ENCODE measurements at regions not wholly inside any gene's neighbourhood (a gene's known extent, or its start where the extent isn't known, plus 50 kb on each side); places are given as distances from the start of the nearest gene placed in this dataset.

- DNase-seq (ENCODE audit: low read depth in 1 of 2, low spot score in 1 of 2) = no peak
- Histone ChIP-seq H3K27me3 (ENCODE audit: insufficient read depth, poor library complexity, severe bottlenecking) (no peaks in the 10 kb centered on the region), H3K27ac (replicated peaks) (no peak overlapping the region), H3K4me3 (replicated peaks; ENCODE audit: insufficient read depth, low read length) (no peak overlapping the region)
- TF ChIP-seq POLR2AphosphoS5 (IDR thresholded peaks at IDR 0.05; ENCODE audit: low read depth) = no peak
- no peak for TF ChIP-seq CTCF (IDR thresholded peaks at IDR 0.05; ENCODE audit: insufficient read depth, low read length)
- no peak for TF ChIP-seq SPI1 (IDR thresholded peaks at IDR 0.05; ENCODE audit: borderline replicate concordance, low read depth)
- no peak for TF ChIP-seq REST (IDR thresholded peaks at IDR 0.05; ENCODE audit: insufficient replicate concordance, low read depth)
- TF ChIP-seq GABPA (IDR thresholded peaks at IDR 0.05; ENCODE audit: low read depth) = no peak
Observed at GRCh38 chr9:26169708-26170107, 491.5 kb upstream of the TUSC1 start.

- Histone ChIP-seq H3K4me3 (replicated peaks; ENCODE audit: insufficient read depth, low read length) (no peak overlapping the region), H3K27ac (replicated peaks) (no peak overlapping the region), H3K27me3 (ENCODE audit: insufficient read depth, poor library complexity, severe bottlenecking) (no peaks in the 10 kb centered on the region)
- TF ChIP-seq REST (IDR thresholded peaks at IDR 0.05; ENCODE audit: insufficient replicate concordance, low read depth) = no peak
- no peak for TF ChIP-seq POLR2AphosphoS5 (IDR thresholded peaks at IDR 0.05; ENCODE audit: low read depth)
- no peak for TF ChIP-seq SPI1 (IDR thresholded peaks at IDR 0.05; ENCODE audit: borderline replicate concordance, low read depth)
- TF ChIP-seq GABPA (IDR thresholded peaks at IDR 0.05; ENCODE audit: low read depth) = no peak
- no peak for TF ChIP-seq CTCF (IDR thresholded peaks at IDR 0.05; ENCODE audit: insufficient read depth, low read length)
- no peak for DNase-seq (ENCODE audit: low read depth in 1 of 2, low spot score in 1 of 2)
Observed at GRCh38 chr9:26166537-26166936, 488.3 kb upstream of the TUSC1 start.

- Histone ChIP-seq H3K27ac (replicated peaks) (no peak overlapping the region), H3K4me3 (replicated peaks; ENCODE audit: insufficient read depth, low read length) (no peak overlapping the region), H3K27me3 (ENCODE audit: insufficient read depth, poor library complexity, severe bottlenecking) (no peaks in the 10 kb centered on the region)
- DNase-seq (ENCODE audit: low read depth in 1 of 2, low spot score in 1 of 2) = no peak
- TF ChIP-seq SPI1 (IDR thresholded peaks at IDR 0.05; ENCODE audit: borderline replicate concordance, low read depth) (no peak), POLR2AphosphoS5 (IDR thresholded peaks at IDR 0.05; ENCODE audit: low read depth) (no peak), CTCF (IDR thresholded peaks at IDR 0.05; ENCODE audit: insufficient read depth, low read length) (no peak), REST (IDR thresholded peaks at IDR 0.05; ENCODE audit: insufficient replicate concordance, low read depth) (no peak), GABPA (IDR thresholded peaks at IDR 0.05; ENCODE audit: low read depth) (no peak)
Observed at GRCh38 chr9:26165426-26165825, 487.2 kb upstream of the TUSC1 start.
